HG03060 (cell line): ENCODE measurements at regions not wholly inside any gene's neighbourhood (a gene's known extent, or its start where the extent isn't known, plus 50 kb on each side); places are given as distances from the start of the nearest gene placed in this dataset.

Experiments
- ATAC-seq: cut with Tn5 transposase; IDR thresholded peaks from one replicate; pipeline ENCODE4 v1.9.1; 2021; ENCODE audit warnings: low read depth, moderate number of reproducible peaks; ENCODE audit not compliant: unreplicated experiment

DNA sequence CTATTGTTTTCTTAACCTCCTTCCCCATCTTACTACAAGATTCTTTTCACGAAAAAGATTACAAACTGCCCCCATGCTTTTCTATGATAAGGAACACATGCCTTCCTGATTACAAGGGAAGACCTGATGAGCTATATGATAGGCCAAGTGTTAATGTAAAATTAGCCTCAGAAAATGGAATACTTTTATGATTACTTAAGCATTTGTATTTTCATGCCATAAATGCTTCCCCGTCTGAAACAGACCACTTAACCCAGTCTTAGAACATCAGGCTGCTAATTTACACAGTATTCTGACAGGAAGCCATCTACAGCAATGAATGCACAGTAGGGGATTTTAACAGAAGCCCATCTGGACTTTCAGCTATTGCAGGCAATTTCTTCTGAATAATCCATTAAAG is 274.9 kb downstream of the HAO1 start:
- no peak for ATAC-seq

GRCh38 chr20:7667194-7667593 is 273.1 kb downstream of the HAO1 start:
- no peak for ATAC-seq

DNA sequence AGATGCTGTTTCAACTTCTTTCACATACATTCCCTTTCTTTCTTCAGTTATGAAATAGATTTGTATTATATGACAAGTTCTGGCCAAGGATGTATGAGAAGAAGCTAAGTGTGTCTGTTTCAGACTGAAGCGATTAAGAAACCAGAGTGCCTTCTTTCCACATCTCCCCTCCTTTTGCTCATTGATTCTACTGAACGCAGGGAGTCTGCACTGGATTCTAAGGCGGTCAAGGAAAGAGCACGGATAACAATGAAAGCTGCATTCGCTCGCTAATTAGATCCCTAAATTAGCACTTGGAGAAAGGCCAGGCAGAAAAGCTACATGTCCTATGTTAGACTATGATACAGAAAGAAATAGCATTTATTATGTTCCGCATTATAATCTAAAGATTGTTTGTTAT is 267.7 kb downstream of the HAO1 start:
- no peak for ATAC-seq

DNA sequence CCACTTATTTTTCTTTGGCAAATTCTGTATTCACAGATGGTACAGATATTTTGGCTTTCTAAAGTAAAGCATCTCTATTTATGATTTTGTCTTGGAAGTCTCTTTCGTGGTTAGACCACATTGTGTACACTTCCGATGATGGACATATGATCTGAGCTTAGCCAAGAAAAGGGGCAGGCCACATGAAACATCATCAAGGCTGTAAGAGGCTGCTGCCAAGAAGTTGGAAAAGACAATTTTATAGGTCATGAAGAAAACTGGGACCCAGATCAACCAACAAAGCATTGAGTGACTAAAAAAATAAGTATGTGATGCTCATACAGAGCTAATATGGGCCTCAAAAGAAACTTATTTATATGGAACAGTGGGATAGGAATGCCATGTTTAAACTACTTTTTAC is 266.4 kb downstream of the HAO1 start:
- ATAC-seq, result no peak

DNA sequence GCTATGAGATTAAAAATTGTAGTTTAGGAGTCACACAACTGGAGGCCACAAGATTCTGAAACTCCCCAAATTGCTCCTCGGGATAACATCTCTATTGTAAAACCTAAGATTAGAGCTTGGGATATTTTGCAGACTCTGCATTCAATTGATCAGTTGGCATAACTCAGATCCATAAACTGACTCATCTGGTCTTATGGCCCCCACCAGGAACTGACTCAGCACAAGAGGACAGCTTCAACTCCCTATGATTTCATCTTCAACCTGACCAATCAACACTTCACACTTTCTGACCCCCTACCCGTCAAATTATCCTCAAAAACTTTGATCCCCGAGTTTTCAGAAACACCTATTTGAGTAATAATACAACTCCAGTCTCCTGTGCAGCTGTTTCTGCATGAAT is 257.3 kb downstream of the HAO1 start:
- ATAC-seq, result no peak

DNA sequence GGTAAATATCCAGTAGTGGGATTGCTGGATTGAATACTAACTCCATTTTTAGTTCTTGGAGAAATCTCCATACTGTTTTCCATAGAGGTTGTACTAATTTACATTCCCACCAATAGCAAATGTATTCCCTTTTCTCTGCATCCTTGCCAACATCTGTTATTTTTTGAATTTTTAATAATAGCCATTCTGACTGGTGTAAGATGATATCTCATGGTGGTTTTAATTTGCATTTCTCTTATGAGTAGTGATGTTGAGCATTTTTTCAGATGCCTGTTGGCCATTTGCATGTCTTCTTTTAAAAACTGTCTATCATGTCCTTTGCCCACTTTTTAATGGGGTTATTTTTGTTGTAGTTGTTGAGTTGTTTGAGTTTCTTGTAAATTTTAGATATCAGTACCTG is 253.2 kb downstream of the HAO1 start:
- no peak for ATAC-seq

DNA sequence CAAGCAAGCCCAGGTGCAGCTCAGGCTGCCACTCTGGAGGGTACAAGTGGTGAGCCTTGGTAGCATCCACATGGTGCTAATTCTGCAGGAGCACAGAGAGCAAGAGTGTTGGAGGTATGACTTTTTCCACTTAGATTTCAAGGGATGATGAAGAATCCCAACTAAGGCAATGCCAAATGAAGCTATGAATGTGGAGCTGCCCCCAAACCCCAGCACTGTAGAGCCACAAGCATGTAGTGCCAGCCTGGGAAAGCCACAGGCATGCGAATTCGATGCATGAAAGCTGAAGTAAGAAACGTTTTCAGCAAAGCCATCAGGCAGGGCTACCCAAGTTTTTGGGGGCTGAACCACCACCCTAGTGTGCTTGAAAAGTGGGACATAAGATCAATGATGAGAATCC is 251.1 kb downstream of the HAO1 start:
- no peak for ATAC-seq

DNA sequence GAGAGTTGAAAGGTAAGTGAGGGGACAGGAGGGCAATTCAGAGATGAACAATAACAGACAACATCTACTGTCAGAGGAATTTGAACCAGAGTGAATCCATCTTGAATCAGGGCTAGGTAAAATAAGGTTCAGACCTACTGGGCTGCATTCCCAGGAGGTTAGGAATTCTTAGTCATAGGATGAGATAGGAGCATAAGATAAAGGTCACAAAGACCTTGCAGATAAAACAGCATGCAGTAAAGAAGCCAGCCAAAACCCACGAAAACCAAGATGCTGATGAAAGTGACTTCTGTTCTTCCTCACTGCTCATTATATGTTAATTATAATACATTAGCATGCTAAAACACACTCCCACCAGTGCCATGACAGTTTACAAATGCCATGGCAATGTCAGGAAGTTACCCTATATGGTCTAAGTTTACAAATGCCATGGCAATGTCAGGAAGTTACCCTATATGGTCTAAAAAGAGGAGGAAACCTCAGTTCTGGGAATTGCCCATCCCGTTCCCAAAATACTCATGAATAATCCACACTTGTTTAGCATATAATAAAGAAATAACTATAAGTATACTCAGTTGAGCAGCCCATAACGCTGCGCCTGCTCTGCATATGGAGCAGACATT is 248.5 kb downstream of the HAO1 start:
- ATAC-seq, result no peak

GRCh38 chr20:7692478-7692877 is 247.8 kb downstream of the HAO1 start:
- no peak for ATAC-seq

DNA sequence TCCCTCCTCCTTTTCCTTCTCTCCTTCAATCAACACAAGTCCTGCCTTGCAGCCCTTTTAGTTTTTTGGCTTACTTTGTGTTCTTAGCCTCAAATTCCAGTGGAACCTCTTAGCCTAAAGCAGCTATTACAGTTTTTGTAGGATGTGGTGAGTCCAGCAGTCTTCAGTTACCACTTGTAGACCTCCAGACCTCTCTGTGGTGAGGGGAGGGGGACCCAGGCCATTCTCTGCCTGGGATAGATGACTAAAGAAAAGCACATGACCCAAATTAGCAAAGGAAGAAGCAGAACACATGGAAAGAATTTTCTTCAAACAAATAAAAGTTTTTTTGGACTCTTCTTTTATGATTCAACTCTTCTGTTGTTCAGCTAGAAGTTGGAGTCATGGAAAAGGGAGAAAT is 246.5 kb downstream of the HAO1 start:
- ATAC-seq, result no peak

GRCh38 chr20:7695051-7695495 is 245.2 kb downstream of the HAO1 start:
- no peak for ATAC-seq

- ATAC-seq, result no peak
Observed at GRCh38 chr20:7695635-7696034, 244.6 kb downstream of the HAO1 start.

GRCh38 chr20:7696311-7696710 is 243.9 kb downstream of the HAO1 start:
- ATAC-seq, result no peak

DNA sequence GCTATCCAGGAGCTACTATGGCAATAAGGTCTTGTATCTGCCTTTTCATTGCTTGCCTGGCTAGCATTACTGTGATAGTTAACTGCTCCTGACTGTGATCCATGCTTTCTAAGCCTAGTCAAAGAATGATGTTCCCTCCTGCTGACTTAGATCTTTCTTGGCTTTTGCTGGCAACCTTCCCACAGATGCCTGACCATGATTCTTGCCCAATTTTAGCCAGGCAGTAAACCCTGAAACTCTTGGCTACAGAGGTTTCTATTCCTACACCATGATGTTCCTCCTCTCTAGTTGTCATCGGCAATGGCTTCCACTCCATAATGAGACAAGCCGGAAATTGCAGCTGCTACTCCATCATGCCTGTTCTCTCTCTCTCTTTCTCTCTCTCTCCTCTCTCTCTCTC is 238.1 kb downstream of the HAO1 start:
- ATAC-seq, result no peak

- no peak for ATAC-seq
Observed at GRCh38 chr20:7703551-7703961, 236.7 kb downstream of the HAO1 start.

DNA sequence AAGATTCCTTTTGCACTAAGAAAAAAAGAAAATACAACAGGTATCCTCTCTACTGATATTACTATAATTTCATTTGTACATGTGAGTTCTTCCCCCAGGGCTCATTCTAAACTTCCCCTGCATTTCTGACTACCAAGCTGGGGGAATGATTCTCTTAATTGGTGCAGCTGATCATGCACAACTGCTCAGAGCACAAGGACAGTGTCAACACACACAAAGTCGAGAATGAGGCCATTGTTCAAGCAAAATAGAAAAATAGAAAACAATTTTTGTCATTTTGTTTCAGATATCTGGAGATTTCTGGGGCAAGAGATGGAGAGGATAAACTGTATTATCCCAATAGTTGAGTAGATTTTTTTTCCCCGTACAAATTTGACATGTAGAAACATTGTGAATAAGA is 236.3 kb downstream of the HAO1 start:
- ATAC-seq, result no peak

DNA sequence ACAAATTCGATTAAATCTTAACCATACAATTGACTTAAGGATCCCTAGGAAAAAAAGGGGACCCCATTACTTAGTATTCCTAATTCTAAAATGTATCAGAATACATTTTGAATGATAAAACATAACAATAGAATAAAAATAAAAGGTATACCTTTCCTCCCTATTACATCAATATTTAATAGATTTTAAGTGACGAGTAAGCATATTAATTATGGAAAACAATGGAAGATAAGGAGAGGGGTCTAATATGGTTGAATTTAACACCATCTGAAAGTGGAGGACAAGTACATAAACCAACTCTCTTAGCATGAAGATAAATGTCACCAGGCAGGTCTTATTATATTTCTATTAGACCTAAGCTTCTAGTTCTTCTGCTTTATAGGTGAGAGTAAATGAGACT is 232.1 kb downstream of the HAO1 start:
- ATAC-seq, result no peak

GRCh38 chr20:7708782-7709181 is 231.5 kb downstream of the HAO1 start:
- no peak for ATAC-seq

DNA sequence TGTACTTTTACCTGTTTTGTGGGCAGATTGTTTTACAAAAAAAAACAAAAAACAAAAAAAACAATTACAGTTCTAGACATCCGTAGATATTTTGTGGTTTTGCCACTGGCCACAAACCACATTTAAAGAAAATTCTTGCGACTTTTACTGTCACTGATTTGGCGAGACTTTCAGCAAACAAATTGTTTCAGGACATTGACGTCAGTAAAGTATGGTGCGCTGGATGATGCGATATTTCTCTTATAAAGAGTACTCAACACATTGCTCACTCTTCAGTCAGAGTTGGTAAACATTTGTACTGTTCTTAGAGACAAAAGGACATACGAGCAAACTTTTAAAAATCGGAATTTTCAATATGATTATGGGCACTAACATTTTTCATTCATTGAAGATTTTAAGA is 229.8 kb downstream of the HAO1 start:
- ATAC-seq, result no peak

DNA sequence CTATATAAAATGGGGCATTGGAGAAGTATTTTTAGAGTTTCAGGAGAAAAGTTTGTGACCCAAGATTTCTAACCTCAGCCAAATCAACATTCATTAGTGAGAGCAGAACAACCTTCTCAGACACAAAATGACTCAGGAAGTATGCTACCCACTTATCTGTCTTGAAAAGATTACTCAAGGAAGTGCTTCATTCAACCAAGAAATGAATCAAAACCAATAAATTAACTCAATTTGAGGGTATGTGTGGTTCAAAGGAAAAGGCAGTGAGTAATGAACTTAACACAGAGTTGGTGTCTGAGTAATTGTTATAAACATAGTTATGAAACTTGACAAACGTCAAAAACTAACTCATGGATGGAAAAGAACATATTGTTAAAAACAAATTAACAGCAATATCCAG is 227.6 kb downstream of the HAO1 start:
- ATAC-seq, result no peak

- ATAC-seq, result no peak
Observed at GRCh38 chr20:7714549-7714948, 225.7 kb downstream of the HAO1 start.

DNA sequence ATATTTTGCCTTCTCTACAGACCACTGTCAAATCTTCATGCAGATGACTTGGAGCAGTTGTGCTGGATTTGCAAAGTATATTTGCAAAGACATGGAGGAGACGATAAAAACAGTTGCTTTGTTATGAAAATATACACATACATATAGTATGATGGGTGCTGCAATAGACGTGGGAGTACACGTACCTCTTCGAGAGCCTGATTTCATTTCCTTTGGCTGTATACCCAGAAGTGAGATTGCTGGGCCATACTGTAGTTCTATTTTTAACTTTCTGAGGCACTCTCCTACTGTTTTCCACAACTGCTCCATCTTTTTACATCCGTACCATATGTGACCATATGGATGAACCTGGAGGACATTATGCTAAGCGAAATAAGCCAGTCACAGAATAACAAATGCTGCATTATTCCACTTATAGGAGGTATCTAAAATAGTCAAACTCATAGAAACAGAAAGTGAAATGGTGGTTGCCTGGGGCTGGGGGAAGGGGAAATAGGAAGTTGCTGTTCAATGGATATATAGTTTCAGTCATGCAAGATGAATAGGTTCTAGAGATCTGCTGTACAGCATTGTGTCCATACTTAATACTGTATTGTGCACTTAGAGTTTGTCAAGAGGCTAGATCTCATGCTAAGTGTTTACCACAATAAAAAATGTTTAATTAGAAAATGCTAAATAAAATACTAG is 223.8 kb downstream of the HAO1 start:
- ATAC-seq, result no peak

- ATAC-seq, result no peak
Observed at GRCh38 chr20:7722564-7722963, 217.7 kb downstream of the HAO1 start.
